ENCODE measurements at regions not wholly inside any gene's neighbourhood (a gene's known extent, or its start where the extent isn't known, plus 50 kb on each side); places are given as distances from the start of the nearest gene placed in this dataset.
"Not testable (repeated sequence)": the region's sequence is repeated elsewhere in the genome, so short reads cannot be mapped to it uniquely, and the experiment has no call there.

GRCh38 chr10:125451319-125451718 is 231.6 kb downstream of the TEX36 start:
- DNase-seq (ENCODE audit: low read depth): no peak

- no peak for DNase-seq (ENCODE audit: low read depth)
Measured at GRCh38 chr10:125450218-125450617, 232.7 kb downstream of the TEX36 start.

- DNase-seq (ENCODE audit: low read depth): no peak
Measured at GRCh38 chr10:125449571-125449970, 233.4 kb downstream of the TEX36 start.

GRCh38 chr10:125448596-125448995 is 234.4 kb downstream of the TEX36 start:
- no peak for DNase-seq (ENCODE audit: low read depth)

GRCh38 chr10:125444790-125445189 is 238.2 kb downstream of the TEX36 start:
- DNase-seq (ENCODE audit: low read depth): no peak

- DNase-seq (ENCODE audit: low read depth): no peak
Measured at GRCh38 chr10:125442856-125443540, 240.0 kb downstream of the TEX36 start.

GRCh38 chr10:125441151-125441550 is 241.8 kb downstream of the TEX36 start:
- no peak for DNase-seq (ENCODE audit: low read depth)

GRCh38 chr10:125431149-125431548 is 251.8 kb downstream of the TEX36 start:
- DNase-seq (ENCODE audit: low read depth): no peak

- no peak for DNase-seq (ENCODE audit: low read depth)
Measured at GRCh38 chr10:125428054-125428453, 254.9 kb downstream of the TEX36 start.

GRCh38 chr10:125424191-125424847 is 258.6 kb downstream of the TEX36 start:
- DNase-seq (ENCODE audit: low read depth): no peak

- DNase-seq (ENCODE audit: low read depth): no peak
Measured at GRCh38 chr10:125423569-125423968, 259.4 kb downstream of the TEX36 start.

- DNase-seq (ENCODE audit: low read depth): no peak
Measured at GRCh38 chr10:125419831-125420230, 259.5 kb upstream of the CTBP2 start.

GRCh38 chr10:125419146-125419545 is 258.8 kb upstream of the CTBP2 start:
- DNase-seq (ENCODE audit: low read depth): no peak

GRCh38 chr10:125417605-125418004 is 257.2 kb upstream of the CTBP2 start:
- DNase-seq (ENCODE audit: low read depth): no peak

GRCh38 chr10:125415964-125416363 is 255.6 kb upstream of the CTBP2 start:
- DNase-seq (ENCODE audit: low read depth): no peak

GRCh38 chr10:125415006-125415633 is 254.8 kb upstream of the CTBP2 start:
- DNase-seq (ENCODE audit: low read depth): peak; percentile 60

- peak; percentile 92 for DNase-seq (ENCODE audit: low read depth)
Measured at GRCh38 chr10:125411724-125412123, 251.4 kb upstream of the CTBP2 start.

GRCh38 chr10:125409756-125410155 is 249.4 kb upstream of the CTBP2 start:
- DNase-seq (ENCODE audit: low read depth): no peak

GRCh38 chr10:125407557-125407956 is 247.2 kb upstream of the CTBP2 start:
- no peak for DNase-seq (ENCODE audit: low read depth)

- peak; percentile 5 for DNase-seq (ENCODE audit: low read depth)
Measured at GRCh38 chr10:125407000-125407502, 246.7 kb upstream of the CTBP2 start.

- DNase-seq (ENCODE audit: low read depth): not testable (repeated sequence)
Measured at GRCh38 chr10:125404902-125405301, 244.5 kb upstream of the CTBP2 start.

- DNase-seq (ENCODE audit: low read depth): no peak
Measured at GRCh38 chr10:125401462-125401861, 241.1 kb upstream of the CTBP2 start.

GRCh38 chr10:125399289-125399688 is 238.9 kb upstream of the CTBP2 start:
- DNase-seq (ENCODE audit: low read depth): no peak
